ENCODE measurements at regions not wholly inside any gene's neighbourhood (a gene's known extent, or its start where the extent isn't known, plus 50 kb on each side); places are given as distances from the start of the nearest gene placed in this dataset.

- no peaks in the 10 kb centered on the region for H3K36me3 ChIP-seq (replicated peaks in 1 of 2; ENCODE audit: control insufficient read depth in 1 of 2, insufficient read depth in 2 of 2, low read length in 2 of 2)
- H3K9me3 ChIP-seq (replicated peaks in 1 of 2; ENCODE audit: control insufficient read depth in 1 of 2, insufficient read depth in 1 of 2, low read length in 2 of 2): peaks cover 0 to 4% of the 10 kb centered on the region in 2 donors
- H3K27ac Mint-ChIP-seq: no peak overlapping the region
- no peak for TF ChIP-seq CTCF (IDR thresholded peaks at IDR 0.05)
- H4K20me1 ChIP-seq (ENCODE audit: insufficient read depth, low read length): no peaks in the 10 kb centered on the region
- peaks cover 0 to 12% (median 0%) of the 10 kb centered on the region in 7 donors for H3K9me3 Mint-ChIP-seq
- no peak overlapping the region for H3K9ac ChIP-seq (ENCODE audit: insufficient read depth, low read length, poor library complexity, severe bottlenecking)
- no peaks in the 10 kb centered on the region for H3K36me3 Mint-ChIP-seq
- H3K4me2 ChIP-seq (replicated peaks; ENCODE audit: extremely low read depth, low read length, poor library complexity, severe bottlenecking): no peak overlapping the region
- H3K4me3 Mint-ChIP-seq: no peak overlapping the region
- H3K27ac ChIP-seq (ENCODE audit: low read depth in 1 of 2, low read length in 2 of 2): no peak overlapping the region
- no peak overlapping the region for H2AFZ ChIP-seq (ENCODE audit: insufficient read depth, low read depth, low read length, poor library complexity, severe bottlenecking)
- WGBS (ENCODE audit: insufficient coverage): no CpG with 5 or more reads among the region's 6 CpGs
- no peak overlapping the region for H3K4me3 ChIP-seq (replicated peaks in 1 of 3; ENCODE audit: low read depth in 2 of 3, low read length in 3 of 3)
- H3K27me3 ChIP-seq (ENCODE audit: control insufficient read depth in 2 of 2, insufficient read depth in 2 of 2, low read length in 2 of 2): no peaks in the 10 kb centered on the region
- no peaks in the 10 kb centered on the region for H3K4me1 ChIP-seq (ENCODE audit: control insufficient read depth in 1 of 2, insufficient read depth in 2 of 2, low read length in 2 of 2)
- DNase-seq: no peak
- H3K27me3 Mint-ChIP-seq (ENCODE audit: low read depth in 3 of 3): no peaks in the 10 kb centered on the region
- H3K4me1 Mint-ChIP-seq: no peaks in the 10 kb centered on the region
- H3K79me2 ChIP-seq (ENCODE audit: insufficient read depth, low read length): no peaks in the 10 kb centered on the region
- intact Hi-C loops (cut with micrococcal nuclease): no loop called here
Observed at GRCh38 chr4:181752516-181752915, 490.7 kb upstream of the TENM3 start.

- H3K4me3 ChIP-seq (replicated peaks in 1 of 3; ENCODE audit: low read depth in 2 of 3, low read length in 3 of 3): no peak overlapping the region
- no peak overlapping the region for H3K27ac ChIP-seq (ENCODE audit: low read depth in 1 of 2, low read length in 2 of 2)
- H4K20me1 ChIP-seq (ENCODE audit: insufficient read depth, low read length): no peaks in the 10 kb centered on the region
- intact Hi-C loops (cut with micrococcal nuclease): no loop called here
- Mint-ChIP-seq H3K36me3 (no peaks in the 10 kb centered on the region), H3K27ac (no peak overlapping the region), H3K4me1 (no peaks in the 10 kb centered on the region), H3K9me3 (peaks cover 0 to 12% (median 0%) of the 10 kb centered on the region in 7 donors), H3K4me3 (no peak overlapping the region), H3K27me3 (ENCODE audit: low read depth in 3 of 3) (no peaks in the 10 kb centered on the region)
- H3K36me3 ChIP-seq (replicated peaks in 1 of 2; ENCODE audit: control insufficient read depth in 1 of 2, insufficient read depth in 2 of 2, low read length in 2 of 2): no peaks in the 10 kb centered on the region
- H3K4me2 ChIP-seq (replicated peaks; ENCODE audit: extremely low read depth, low read length, poor library complexity, severe bottlenecking): no peak overlapping the region
- no peak for DNase-seq
- no peaks in the 10 kb centered on the region for H3K4me1 ChIP-seq (ENCODE audit: control insufficient read depth in 1 of 2, insufficient read depth in 2 of 2, low read length in 2 of 2)
- no peak overlapping the region for H2AFZ ChIP-seq (ENCODE audit: insufficient read depth, low read depth, low read length, poor library complexity, severe bottlenecking)
- peaks cover 0 to 4% of the 10 kb centered on the region in 2 donors for H3K9me3 ChIP-seq (replicated peaks in 1 of 2; ENCODE audit: control insufficient read depth in 1 of 2, insufficient read depth in 1 of 2, low read length in 2 of 2)
- no peaks in the 10 kb centered on the region for H3K79me2 ChIP-seq (ENCODE audit: insufficient read depth, low read length)
- no peaks in the 10 kb centered on the region for H3K27me3 ChIP-seq (ENCODE audit: control insufficient read depth in 2 of 2, insufficient read depth in 2 of 2, low read length in 2 of 2)
- no peak overlapping the region for H3K9ac ChIP-seq (ENCODE audit: insufficient read depth, low read length, poor library complexity, severe bottlenecking)
- TF ChIP-seq CTCF (IDR thresholded peaks at IDR 0.05): no peak
- no CpG with 5 or more reads among the region's 4 CpGs for WGBS (ENCODE audit: insufficient coverage)
Observed at GRCh38 chr4:181753207-181753606, 490.0 kb upstream of the TENM3 start.

Measured in CD14-positive monocyte (primary cell).